Tibial nerve (tissue), 4 donors: ENCODE measurements at regions not wholly inside any gene's neighbourhood (a gene's known extent, or its start where the extent isn't known, plus 50 kb on each side); places are given as distances from the start of the nearest gene placed in this dataset.
A peak's percentile ranks its signal among the peaks of the same experiment; 100 is the strongest.

Experiments used
- DNase-seq, 2 donors: peaks; one replicate each; pipeline ENCODE4 v3.0.0-alpha.2; 2019; ENCODE audit warnings: low spot score in 2 of 2
- H3K27ac ChIP-seq, 4 donors: fragments of 200-600 bp; sonication (generic) in 3 of 4; one replicate each; pipeline ENCODE4 v1.5.1; 2017 to 2019; ENCODE audit warnings: mild to moderate bottlenecking in 1 of 4
- H3K27me3 ChIP-seq, 2 donors: fragments of 200-600 bp; sonication (generic) in 1 of 2; one replicate each; pipeline versions ENCODE4 v1.5.1 to v1.6.0; 2017 to 2019
- H3K36me3 ChIP-seq, 3 donors: fragments of 200-600 bp; sonication (generic); one replicate each; pipeline ENCODE4 v1.5.1; 2018 to 2019
- H3K4me1 ChIP-seq, 4 donors: fragments of 200-600 bp; sonication (generic) in 3 of 4; one replicate each; pipeline ENCODE4 v1.5.1; 2017 to 2019
- H3K4me3 ChIP-seq, 4 donors: fragments of 200-600 bp; sonication (generic) in 3 of 4; one replicate each; pipeline ENCODE4 v1.5.1; 2017 to 2019; ENCODE audit warnings: mild to moderate bottlenecking in 1 of 4, moderate library complexity in 1 of 4
- H3K9me3 ChIP-seq, 4 donors: fragments of 200-600 bp; sonication (generic) in 3 of 4; one replicate each; pipeline ENCODE4 v1.5.1; 2017 to 2019
- EP300 ChIP-seq, 2 donors: sonication (generic); formaldehyde crosslinking; IDR thresholded peaks; one replicate each; pipeline ENCODE4 v1.6.1; 2017; ENCODE audit warnings: antibody characterized with exemption in 2 of 2, mild to moderate bottlenecking in 1 of 2
- POLR2A ChIP-seq, 2 donors: fragments of 450-650 bp; IDR thresholded peaks; one replicate each; pipeline ENCODE4 v1.6.1; 2017; ENCODE audit warnings: antibody characterized with exemption in 2 of 2, mild to moderate bottlenecking in 2 of 2, moderate library complexity in 2 of 2
- whole genome bisulfite sequencing, 2 donors: methylation state at CpG; one replicate each; pipeline ENCODE4 v1.1.5; 2018; 5-methylcytosine and 5-hydroxymethylcytosine counted together
- TF ChIP-seq, protein P1 (sequence below), 5 experiments: fragments of 200-600 bp in 3 of 5; fragments of 450-650 bp in 2 of 5; sonication (generic) in 3 of 5; IDR thresholded peaks; one replicate each; pipeline ENCODE4 v1.5.1; 2016 to 2019; ENCODE audit warnings: antibody characterized with exemption in 5 of 5, mild to moderate bottlenecking in 3 of 5, moderate library complexity in 2 of 5

DNA sequence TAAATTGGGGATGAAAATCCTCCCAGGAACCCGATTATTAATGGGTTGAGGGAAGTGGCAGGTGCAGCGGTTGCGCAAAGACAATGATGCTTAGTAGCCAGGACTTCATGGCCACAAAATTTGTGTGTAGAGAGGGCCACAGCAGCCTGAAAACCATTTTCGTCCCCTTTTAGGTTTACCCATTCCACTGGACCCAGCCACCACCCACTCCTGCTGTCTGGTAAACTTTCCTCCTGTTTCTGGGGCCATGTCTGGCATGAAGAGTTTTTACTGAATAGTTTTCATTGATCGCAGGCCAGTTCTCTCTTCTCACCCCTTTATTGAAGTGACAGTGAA lies 69.5 kb upstream of the SYT13 start:
- Histone ChIP-seq H3K27me3 (peaks cover 0 to 9% of the 10 kb centered on the region in 2 donors), H3K27ac (peak overlapping the region in 3 of 4 donors; percentile 48 to 78 (median 68)), H3K36me3 (no peaks in the 10 kb centered on the region), H3K4me3 (peak overlapping the region; percentile 57 to 83 (median 65)), H3K4me1 (peaks cover 0 to 15% (median 3%) of the 10 kb centered on the region in 4 donors), H3K9me3 (no peaks in the 10 kb centered on the region)
- TF ChIP-seq EP300 (IDR thresholded peaks at IDR 0.05) (no peak), POLR2A (IDR thresholded peaks at IDR 0.05) (no peak)
- TF ChIP-seq, protein P1, sequence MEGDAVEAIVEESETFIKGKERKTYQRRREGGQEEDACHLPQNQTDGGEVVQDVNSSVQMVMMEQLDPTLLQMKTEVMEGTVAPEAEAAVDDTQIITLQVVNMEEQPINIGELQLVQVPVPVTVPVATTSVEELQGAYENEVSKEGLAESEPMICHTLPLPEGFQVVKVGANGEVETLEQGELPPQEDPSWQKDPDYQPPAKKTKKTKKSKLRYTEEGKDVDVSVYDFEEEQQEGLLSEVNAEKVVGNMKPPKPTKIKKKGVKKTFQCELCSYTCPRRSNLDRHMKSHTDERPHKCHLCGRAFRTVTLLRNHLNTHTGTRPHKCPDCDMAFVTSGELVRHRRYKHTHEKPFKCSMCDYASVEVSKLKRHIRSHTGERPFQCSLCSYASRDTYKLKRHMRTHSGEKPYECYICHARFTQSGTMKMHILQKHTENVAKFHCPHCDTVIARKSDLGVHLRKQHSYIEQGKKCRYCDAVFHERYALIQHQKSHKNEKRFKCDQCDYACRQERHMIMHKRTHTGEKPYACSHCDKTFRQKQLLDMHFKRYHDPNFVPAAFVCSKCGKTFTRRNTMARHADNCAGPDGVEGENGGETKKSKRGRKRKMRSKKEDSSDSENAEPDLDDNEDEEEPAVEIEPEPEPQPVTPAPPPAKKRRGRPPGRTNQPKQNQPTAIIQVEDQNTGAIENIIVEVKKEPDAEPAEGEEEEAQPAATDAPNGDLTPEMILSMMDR (IDR thresholded peaks at IDR 0.05) = no peak
- 10 to 12% methylated on average over 5 of the region's 5 CpGs for WGBS, 2 donors
- no peak for DNase-seq

DNA sequence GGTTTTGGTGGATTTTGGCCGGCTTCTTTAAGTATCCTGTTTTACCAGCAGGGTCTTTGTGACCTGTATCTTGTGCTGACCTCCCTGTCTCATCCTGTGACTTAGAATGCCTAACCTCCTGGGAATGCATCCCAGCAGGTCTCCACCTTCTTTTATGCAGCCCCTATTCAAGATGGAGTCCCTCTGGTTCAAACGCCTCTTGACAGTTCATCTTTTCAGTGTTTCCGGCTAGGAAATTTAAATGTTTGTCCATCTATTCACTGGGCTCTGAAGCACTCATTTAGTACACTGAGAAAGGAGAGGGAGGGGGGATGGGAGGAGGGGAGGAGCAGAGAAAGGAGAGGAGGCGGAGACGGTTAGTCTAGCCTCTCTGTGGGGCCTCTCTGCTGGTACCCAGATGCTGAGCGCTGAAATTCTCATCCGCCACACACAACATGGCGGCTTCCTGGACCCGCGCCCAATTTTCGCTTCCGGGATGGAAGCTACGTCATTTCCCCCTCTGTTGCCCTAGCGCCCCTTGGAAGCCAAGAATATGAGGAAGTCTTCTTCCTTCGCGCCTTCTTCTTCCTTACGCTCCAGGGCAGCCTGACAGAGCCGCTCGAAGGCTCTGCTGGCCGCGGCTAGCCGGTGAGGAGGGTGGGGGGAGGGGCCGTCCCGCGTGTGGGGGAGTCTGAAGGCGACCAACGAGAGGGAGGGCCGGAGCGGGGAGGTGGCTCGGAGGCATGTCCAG lies 69.0 kb upstream of the SYT13 start:
- TF ChIP-seq EP300 (IDR thresholded peaks at IDR 0.05) (peak in 1 of 2 donors; percentile 94), POLR2A (IDR thresholded peaks at IDR 0.05) (no peak)
- TF ChIP-seq, protein P1 (IDR thresholded peaks at IDR 0.05) = no peak
- H3K27me3 ChIP-seq = peaks cover 0 to 9% of the 10 kb centered on the region in 2 donors
- peak overlapping the region in 3 of 4 donors; percentile 48 to 78 (median 68) for H3K27ac ChIP-seq
- H3K4me3 ChIP-seq = peak overlapping the region; percentile 57 to 83 (median 65)
- no peaks in the 10 kb centered on the region for H3K9me3 ChIP-seq
- peaks cover 0 to 15% (median 3%) of the 10 kb centered on the region in 4 donors for H3K4me1 ChIP-seq
- no peaks in the 10 kb centered on the region for H3K36me3 ChIP-seq
- peak; percentile 74 to 81 for DNase-seq
- 6% methylated on average over 24 to 30 of the region's 30 CpGs for WGBS, 2 donors

DNA sequence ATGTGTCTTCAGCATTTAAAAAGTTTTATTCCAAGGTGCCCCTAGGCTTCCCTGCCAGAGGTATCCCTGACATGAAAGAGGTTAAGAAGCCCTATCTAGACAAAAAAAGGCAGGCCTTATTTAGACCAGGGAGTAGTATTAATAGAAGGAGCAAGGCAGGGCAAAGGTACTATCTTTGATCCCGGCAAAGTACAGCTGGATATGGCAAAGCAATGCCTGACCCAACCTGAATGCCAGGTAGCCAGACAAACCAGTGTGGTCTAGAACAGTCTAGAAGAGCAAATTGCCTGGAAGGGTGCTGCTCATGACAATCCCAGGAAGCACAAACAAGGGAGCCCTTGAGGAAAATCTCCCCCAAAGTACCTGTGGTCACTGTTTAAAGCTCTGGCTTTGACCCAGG lies 62.6 kb upstream of the SYT13 start:
- no peak for TF ChIP-seq EP300 (IDR thresholded peaks at IDR 0.05)
- TF ChIP-seq POLR2A (IDR thresholded peaks at IDR 0.05) = no peak
- TF ChIP-seq, protein P1 (IDR thresholded peaks at IDR 0.05) = no peak
- WGBS, 2 donors = 89 to 95% methylated on average over 1 of the region's 1 CpG
- no peaks in the 10 kb centered on the region for H3K9me3 ChIP-seq
- DNase-seq = no peak
- H3K27ac ChIP-seq = no peak overlapping the region
- no peaks in the 10 kb centered on the region for H3K4me1 ChIP-seq
- H3K4me3 ChIP-seq = no peak overlapping the region
- H3K36me3 ChIP-seq = no peaks in the 10 kb centered on the region
- H3K27me3 ChIP-seq = peaks cover 0 to 25% of the 10 kb centered on the region in 2 donors

DNA sequence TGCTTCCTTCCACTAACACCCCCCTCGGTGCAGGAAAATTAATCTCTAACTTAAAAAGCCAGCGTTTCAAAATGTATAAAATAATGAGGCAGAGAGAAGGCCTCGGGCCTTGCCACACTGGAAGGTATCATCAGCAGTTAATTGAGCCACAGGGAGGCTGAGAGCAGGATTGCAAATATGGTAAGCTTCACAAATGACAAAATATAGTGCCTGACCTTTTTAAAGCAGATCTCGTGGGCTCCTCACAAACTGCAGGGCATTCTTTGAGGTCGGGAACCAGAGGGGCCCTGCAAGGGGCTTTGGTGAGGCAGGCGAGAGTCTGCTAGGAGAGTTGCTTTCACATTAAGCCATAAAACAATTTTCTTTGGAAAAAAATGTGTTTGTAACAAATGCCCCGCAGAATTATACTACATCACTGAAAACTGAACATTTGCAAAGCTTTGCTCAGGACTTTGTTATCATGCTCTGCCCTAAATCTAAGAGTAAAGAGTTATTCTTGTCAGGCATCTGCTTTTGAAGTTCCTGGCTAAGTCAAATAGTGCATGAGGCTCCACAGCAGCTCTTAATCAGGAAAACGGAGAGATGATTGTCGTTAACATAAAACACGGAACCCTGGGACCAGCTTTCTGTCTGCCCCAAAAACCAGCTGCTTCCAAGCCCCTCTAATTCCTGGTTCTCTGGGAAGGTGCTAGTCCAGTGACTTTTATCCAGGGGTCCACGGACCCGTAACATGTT lies 61.4 kb upstream of the SYT13 start:
- Histone ChIP-seq H3K27me3 (peaks cover 0 to 18% of the 10 kb centered on the region in 2 donors), H3K36me3 (no peaks in the 10 kb centered on the region), H3K4me3 (no peak overlapping the region), H3K4me1 (no peaks in the 10 kb centered on the region), H3K27ac (no peak overlapping the region), H3K9me3 (no peaks in the 10 kb centered on the region)
- DNase-seq = no peak
- TF ChIP-seq EP300 (IDR thresholded peaks at IDR 0.05) (no peak), POLR2A (IDR thresholded peaks at IDR 0.05) (no peak)
- TF ChIP-seq, protein P1 (IDR thresholded peaks at IDR 0.05) = no peak
- 43 to 44% methylated on average over 12 of the region's 12 CpGs for WGBS, 2 donors

DNA sequence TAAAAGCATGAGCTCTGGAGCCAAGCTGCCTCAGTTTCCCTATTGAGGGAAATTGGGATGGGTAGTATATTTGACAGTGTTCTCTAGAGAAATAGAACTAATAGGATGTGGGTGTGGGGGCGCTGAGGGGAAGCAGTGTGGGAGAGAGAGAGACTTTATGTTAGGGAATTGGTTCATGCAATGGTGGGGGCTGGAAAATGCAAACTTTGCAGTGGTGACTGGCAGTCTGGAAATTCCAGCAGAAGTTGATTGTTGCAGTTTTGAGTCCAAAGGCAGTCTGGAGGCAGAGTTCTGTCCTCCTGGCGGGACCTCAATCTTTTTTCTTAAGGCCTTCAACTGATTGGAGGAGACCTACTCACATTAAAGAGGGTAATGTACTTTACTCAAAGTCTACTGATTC lies 59.4 kb upstream of the SYT13 start:
- Histone ChIP-seq H3K36me3 (no peaks in the 10 kb centered on the region), H3K4me3 (no peak overlapping the region), H3K27me3 (peaks cover 0 to 15% of the 10 kb centered on the region in 2 donors), H3K4me1 (peaks cover 0 to under 1% (median 0%) of the 10 kb centered on the region in 4 donors), H3K27ac (no peak overlapping the region), H3K9me3 (no peaks in the 10 kb centered on the region)
- TF ChIP-seq EP300 (IDR thresholded peaks at IDR 0.05) = no peak
- TF ChIP-seq POLR2A (IDR thresholded peaks at IDR 0.05) = no peak
- TF ChIP-seq, protein P1 (IDR thresholded peaks at IDR 0.05) = no peak
- DNase-seq = no peak
- WGBS, 2 donors = 64 to 93% methylated on average over 2 of the region's 2 CpGs
